ENCODE measurements at regions not wholly inside any gene's neighbourhood (a gene's known extent, or its start where the extent isn't known, plus 50 kb on each side); places are given as distances from the start of the nearest gene placed in this dataset.

GRCh38 chr10:130434446-130435385, 298.5 kb downstream of the GLRX3 start:
- DNase-seq: no peak

- DNase-seq: no peak
Observed at GRCh38 chr10:130435961-130436360, 299.8 kb downstream of the GLRX3 start.

GRCh38 chr10:130438861-130439260, 302.7 kb downstream of the GLRX3 start:
- DNase-seq: no peak

- no peak for DNase-seq
Observed at GRCh38 chr10:130439766-130440165, 303.6 kb downstream of the GLRX3 start.

- no peak for DNase-seq
Observed at GRCh38 chr10:130440494-130440893, 304.3 kb downstream of the GLRX3 start.

GRCh38 chr10:130440971-130441370, 304.8 kb downstream of the GLRX3 start:
- DNase-seq: no peak

GRCh38 chr10:130443066-130443465, 306.9 kb downstream of the GLRX3 start:
- DNase-seq: no peak

GRCh38 chr10:130453036-130453720, 317.0 kb downstream of the GLRX3 start:
- DNase-seq: no peak

GRCh38 chr10:130453721-130454542, 317.7 kb downstream of the GLRX3 start:
- DNase-seq: no peak

- DNase-seq: no peak
Observed at GRCh38 chr10:130454543-130455000, 318.4 kb downstream of the GLRX3 start.

- no peak for DNase-seq
Observed at GRCh38 chr10:130455111-130455695, 319.0 kb downstream of the GLRX3 start.

GRCh38 chr10:130455791-130456190, 319.6 kb downstream of the GLRX3 start:
- no peak for DNase-seq

- DNase-seq: no peak
Observed at GRCh38 chr10:130456616-130457015, 320.4 kb downstream of the GLRX3 start.

GRCh38 chr10:130458509-130458908, 322.3 kb downstream of the GLRX3 start:
- DNase-seq: no peak

- DNase-seq: no peak
Observed at GRCh38 chr10:130459011-130459410, 322.8 kb downstream of the GLRX3 start.

- DNase-seq: no peak
Observed at GRCh38 chr10:130459851-130460490, 323.8 kb downstream of the GLRX3 start.

- no peak for DNase-seq
Observed at GRCh38 chr10:130461631-130462030, 325.4 kb downstream of the GLRX3 start.

GRCh38 chr10:130463104-130463875, 327.1 kb downstream of the GLRX3 start:
- DNase-seq: no peak

- no peak for DNase-seq
Observed at GRCh38 chr10:130463876-130464364, 327.7 kb downstream of the GLRX3 start.

GRCh38 chr10:130464426-130464825, 328.2 kb downstream of the GLRX3 start:
- no peak for DNase-seq

Measured in NCI-H2171 treated with DMSO at 0.1 percent for 48 hours (cell line).